ENCODE measurements at regions not wholly inside any gene's neighbourhood (a gene's known extent, or its start where the extent isn't known, plus 50 kb on each side); places are given as distances from the start of the nearest gene placed in this dataset.

GRCh38 chr13:91155512-91156114 lies 191.9 kb upstream of the MIR17HG start:
- TF ChIP-seq POLR2A (IDR thresholded peaks at IDR 0.05; ENCODE audit: low read depth, low read length) = no peak
- no peak for TF ChIP-seq CTCF (conservative IDR thresholded peaks at IDR 0.05; ENCODE audit: low read depth, low read length)
- no peak for TF ChIP-seq RCOR1 (IDR thresholded peaks at IDR 0.05; ENCODE audit: insufficient replicate concordance, low read length)
- no peak for TF ChIP-seq MAZ (IDR thresholded peaks at IDR 0.05; ENCODE audit: borderline replicate concordance, low read depth, low read length)
- TF ChIP-seq RAD21 (IDR thresholded peaks at IDR 0.05; ENCODE audit: low read length) = no peak
- TF ChIP-seq MXI1 (IDR thresholded peaks at IDR 0.05; ENCODE audit: borderline replicate concordance, low read depth, low read length) = no peak
- no peak for TF ChIP-seq USF2 (IDR thresholded peaks at IDR 0.05; ENCODE audit: low read depth, low read length)
- no peak for TF ChIP-seq MAFK (IDR thresholded peaks at IDR 0.05; ENCODE audit: low read depth, low read length)
- TF ChIP-seq RFX5 (IDR thresholded peaks at IDR 0.05; ENCODE audit: low read depth, low read length) = no peak
- TF ChIP-seq CEBPB (IDR thresholded peaks at IDR 0.05; ENCODE audit: low read depth, low read length) = no peak

All from IMR-90 (cell line).